ENCODE measurements at regions not wholly inside any gene's neighbourhood (a gene's known extent, or its start where the extent isn't known, plus 50 kb on each side); places are given as distances from the start of the nearest gene placed in this dataset.

DNA sequence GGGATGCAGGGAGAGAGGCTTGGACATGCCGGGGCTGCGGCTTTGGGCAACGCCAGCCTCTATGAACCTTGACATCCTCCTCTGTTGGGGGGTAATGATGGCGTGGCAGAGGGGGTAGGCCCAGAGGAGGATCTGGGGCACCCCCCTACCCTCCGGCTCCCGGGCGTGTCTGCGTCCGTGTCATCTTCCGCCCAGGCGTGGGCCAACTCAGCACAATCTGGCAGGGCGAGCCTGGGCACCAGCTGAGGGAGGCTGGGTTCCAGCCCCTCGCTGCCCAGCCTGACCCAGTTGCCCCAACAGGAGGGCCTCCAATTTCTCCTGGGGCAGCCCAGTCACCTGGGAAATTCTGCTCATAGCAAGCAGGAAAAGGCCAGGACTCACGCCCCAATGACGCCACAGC is 62.9 kb upstream of the IL17B start:
- DNase-seq (ENCODE audit: low read depth in 2 of 2), result no peak
- no peak overlapping the region for H3K4me3 ChIP-seq (replicated peaks in 1 of 2; ENCODE audit: low read depth in 2 of 2, low read length in 2 of 2)
- TF ChIP-seq, protein P1, sequence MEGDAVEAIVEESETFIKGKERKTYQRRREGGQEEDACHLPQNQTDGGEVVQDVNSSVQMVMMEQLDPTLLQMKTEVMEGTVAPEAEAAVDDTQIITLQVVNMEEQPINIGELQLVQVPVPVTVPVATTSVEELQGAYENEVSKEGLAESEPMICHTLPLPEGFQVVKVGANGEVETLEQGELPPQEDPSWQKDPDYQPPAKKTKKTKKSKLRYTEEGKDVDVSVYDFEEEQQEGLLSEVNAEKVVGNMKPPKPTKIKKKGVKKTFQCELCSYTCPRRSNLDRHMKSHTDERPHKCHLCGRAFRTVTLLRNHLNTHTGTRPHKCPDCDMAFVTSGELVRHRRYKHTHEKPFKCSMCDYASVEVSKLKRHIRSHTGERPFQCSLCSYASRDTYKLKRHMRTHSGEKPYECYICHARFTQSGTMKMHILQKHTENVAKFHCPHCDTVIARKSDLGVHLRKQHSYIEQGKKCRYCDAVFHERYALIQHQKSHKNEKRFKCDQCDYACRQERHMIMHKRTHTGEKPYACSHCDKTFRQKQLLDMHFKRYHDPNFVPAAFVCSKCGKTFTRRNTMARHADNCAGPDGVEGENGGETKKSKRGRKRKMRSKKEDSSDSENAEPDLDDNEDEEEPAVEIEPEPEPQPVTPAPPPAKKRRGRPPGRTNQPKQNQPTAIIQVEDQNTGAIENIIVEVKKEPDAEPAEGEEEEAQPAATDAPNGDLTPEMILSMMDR (IDR thresholded peaks at IDR 0.05; ENCODE audit: low read depth, low read length), result no peak

DNA sequence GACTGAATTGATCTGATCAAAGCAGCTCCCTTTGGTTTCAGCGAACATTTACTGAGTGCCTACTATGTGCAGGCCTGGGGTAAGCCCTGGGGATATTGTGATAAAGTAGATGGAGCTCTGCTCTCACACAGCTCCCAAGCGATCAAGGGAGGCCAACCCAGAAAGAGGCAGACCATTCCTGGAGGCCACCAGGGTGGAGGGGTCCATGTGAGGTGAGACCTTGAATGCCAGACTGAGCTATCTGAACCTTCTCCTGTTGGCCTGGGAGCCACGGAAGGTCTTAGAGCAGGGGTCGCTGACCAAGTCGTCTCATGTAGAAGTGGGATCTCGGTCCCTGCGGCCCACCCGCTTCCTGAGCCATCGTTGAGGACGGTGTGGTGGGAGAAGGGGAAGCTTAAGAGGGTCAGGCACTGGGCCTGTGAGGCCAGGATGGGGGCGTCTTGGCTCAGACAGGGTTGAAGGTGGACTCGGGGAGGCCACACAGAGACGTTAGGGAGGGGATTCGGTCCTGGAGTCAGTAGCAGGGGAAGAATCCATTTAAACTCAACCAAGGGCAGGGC is 62.2 kb upstream of the IL17B start:
- no peak overlapping the region for H3K4me3 ChIP-seq (replicated peaks in 1 of 2; ENCODE audit: low read depth in 2 of 2, low read length in 2 of 2)
- no peak for DNase-seq (ENCODE audit: low read depth in 2 of 2)
- TF ChIP-seq, protein P1 (IDR thresholded peaks at IDR 0.05; ENCODE audit: low read depth, low read length), result no peak

DNA sequence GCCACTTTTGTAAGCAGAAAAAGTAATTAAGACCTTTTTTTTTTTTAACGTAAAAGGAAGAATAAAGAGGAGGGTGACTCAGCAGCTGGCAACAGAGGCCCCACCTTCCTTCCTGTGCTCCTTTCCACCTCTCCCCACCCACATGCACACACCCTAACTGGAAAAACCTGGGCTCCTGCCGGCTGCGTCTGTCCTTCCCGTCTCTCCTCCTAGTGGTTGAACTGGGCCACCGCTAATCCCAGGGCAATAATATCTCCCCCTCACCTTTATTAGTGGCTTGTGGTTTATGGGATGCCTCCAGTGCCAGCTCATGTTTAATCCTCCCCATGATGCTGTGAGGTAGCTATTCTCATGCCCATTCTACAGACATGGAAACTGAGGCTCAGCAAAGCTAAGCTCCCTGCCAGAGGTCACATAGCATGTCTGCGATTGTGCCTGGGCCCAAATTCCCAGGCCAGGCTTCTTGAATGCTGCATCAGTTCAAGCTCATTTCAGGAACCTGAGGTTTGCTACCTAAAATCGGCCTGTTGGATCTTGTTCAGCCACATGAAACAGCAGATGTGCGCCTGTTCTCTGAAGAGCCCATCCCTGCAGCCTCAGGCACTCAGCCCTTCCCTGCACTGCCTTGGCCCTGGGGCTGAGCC is 60.9 kb upstream of the IL17B start:
- H3K4me3 ChIP-seq (replicated peaks in 1 of 2; ENCODE audit: low read depth in 2 of 2, low read length in 2 of 2), result no peak overlapping the region
- peak; percentile 54 to 67 for DNase-seq (ENCODE audit: low read depth in 2 of 2)
- TF ChIP-seq, protein P1 (IDR thresholded peaks at IDR 0.05; ENCODE audit: low read depth, low read length), result peak; percentile 56

DNA sequence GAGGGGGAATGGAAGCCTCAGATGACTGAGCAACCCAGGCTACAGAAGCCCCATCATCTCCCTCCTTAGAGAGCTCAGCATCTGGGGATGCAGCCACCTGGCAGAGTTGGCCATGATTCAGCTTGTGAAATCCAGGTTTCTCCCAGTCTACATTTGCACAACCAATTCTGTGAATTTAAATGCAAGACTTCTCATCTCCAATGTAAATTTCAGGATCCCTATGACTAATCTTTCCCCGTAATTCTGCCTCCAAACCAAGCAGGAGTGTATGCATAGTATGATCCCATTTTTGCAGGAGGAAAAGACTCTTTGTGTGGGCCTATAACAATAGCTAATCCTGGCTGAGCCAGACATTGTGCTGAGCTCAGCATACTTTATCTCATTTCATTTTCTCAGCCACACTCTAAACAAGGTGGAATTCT is 59.6 kb upstream of the IL17B start:
- no peak overlapping the region for H3K4me3 ChIP-seq (replicated peaks in 1 of 2; ENCODE audit: low read depth in 2 of 2, low read length in 2 of 2)
- TF ChIP-seq, protein P1 (IDR thresholded peaks at IDR 0.05; ENCODE audit: low read depth, low read length), result no peak
- peak in 1 of 2 donors; percentile 47 for DNase-seq (ENCODE audit: low read depth in 2 of 2)

DNA sequence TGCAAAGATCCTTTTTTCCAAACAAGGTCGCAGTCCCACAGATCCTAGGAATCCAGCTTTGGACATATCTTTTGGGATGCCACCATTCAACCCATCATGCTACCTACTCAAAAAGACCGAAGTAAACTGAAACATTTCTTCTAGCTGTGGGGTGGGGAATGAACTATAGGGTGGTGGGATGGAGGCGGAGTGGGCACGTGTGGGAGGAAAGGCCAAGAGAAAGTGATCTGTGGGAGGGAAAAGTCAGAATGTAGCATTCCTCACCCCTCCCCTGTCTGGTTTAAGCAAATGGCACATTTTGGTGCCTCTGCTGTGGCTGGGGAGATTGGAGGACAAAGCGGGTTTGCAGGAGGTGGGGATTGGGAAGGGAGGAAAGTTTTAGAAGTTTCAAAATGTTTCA is 59.2 kb upstream of the IL17B start:
- TF ChIP-seq, protein P1 (IDR thresholded peaks at IDR 0.05; ENCODE audit: low read depth, low read length), result no peak
- no peak overlapping the region for H3K4me3 ChIP-seq (replicated peaks in 1 of 2; ENCODE audit: low read depth in 2 of 2, low read length in 2 of 2)
- DNase-seq (ENCODE audit: low read depth in 2 of 2), result no peak

DNA sequence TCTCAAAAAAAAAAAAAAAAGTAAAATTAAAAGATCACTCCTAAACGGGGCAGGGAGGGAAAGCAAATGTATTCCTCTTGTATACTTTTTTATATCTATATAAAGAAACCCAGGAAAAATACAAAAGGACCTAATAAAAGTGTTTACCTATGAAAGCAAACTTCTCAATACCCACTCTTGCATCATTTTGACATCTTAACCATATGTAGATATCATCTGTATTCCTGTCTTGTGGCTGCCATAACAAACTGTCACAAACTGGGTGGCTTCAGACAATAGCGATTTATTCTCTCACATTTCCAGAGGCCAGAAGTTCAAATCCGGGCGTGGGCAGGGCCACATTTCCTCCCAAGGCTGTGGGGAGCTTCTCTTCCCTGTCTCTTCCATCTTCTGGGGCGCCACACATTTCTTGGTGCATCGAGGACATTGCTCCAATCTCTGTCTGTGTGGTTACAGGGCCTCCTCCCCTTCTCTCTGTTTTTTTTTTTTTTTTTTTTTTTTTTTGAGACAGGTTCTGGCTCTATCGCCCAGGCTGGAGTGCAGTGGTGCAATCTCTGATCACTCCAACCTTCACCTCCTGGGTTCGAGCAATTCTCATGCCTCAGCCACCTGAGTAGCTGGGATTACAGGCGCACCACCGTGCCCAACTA is 58.4 kb upstream of the IL17B start:
- TF ChIP-seq, protein P1 (IDR thresholded peaks at IDR 0.05; ENCODE audit: low read depth, low read length), result no peak
- no peak overlapping the region for H3K4me3 ChIP-seq (replicated peaks in 1 of 2; ENCODE audit: low read depth in 2 of 2, low read length in 2 of 2)
- DNase-seq (ENCODE audit: low read depth in 2 of 2), result no peak

Data from cardiac fibroblast (primary cell).